Calu3 (cell line): ENCODE measurements at regions not wholly inside any gene's neighbourhood (a gene's known extent, or its start where the extent isn't known, plus 50 kb on each side); places are given as distances from the start of the nearest gene placed in this dataset.

Experiments
- BruUV-seq: library from RNA; stranded (reverse); fragments of 400-500 nt; replicated peaks from 2 replicates; lab custom pipeline; 2021; lab: Mats Ljungman, UMichigan
- CTCF ChIA-PET: fragments of 300-600 bp; sonication (Branson Sonifier 250); formaldehyde crosslinking; loops from one replicate; lab custom pipeline; 2022; ENCODE audit warnings: antibody characterized with exemption; lab: Charles Lee
- DNase-seq: peaks from one replicate; pipeline ENCODE4 v3.0.0; 2022
- H3K27ac Mint-ChIP-seq: one replicate; pipeline ENCODE4 v1.8.0; 2022; ENCODE audit warnings: mixed read lengths; ENCODE audit not compliant: unreplicated experiment
- H3K27me3 Mint-ChIP-seq: one replicate; pipeline ENCODE4 v1.8.0; 2022; ENCODE audit warnings: mixed read lengths; ENCODE audit not compliant: unreplicated experiment
- H3K36me3 Mint-ChIP-seq: one replicate; pipeline ENCODE4 v1.8.0; 2022; ENCODE audit warnings: mild to moderate bottlenecking, moderate library complexity, mixed read lengths; ENCODE audit not compliant: insufficient read depth, unreplicated experiment
- H3K4me1 Mint-ChIP-seq: one replicate; pipeline ENCODE4 v1.8.0; 2022; ENCODE audit warnings: mild to moderate bottlenecking, low read depth, mixed read lengths; ENCODE audit not compliant: unreplicated experiment
- H3K4me3 Mint-ChIP-seq: one replicate; pipeline ENCODE4 v1.8.0; 2022; ENCODE audit warnings: mild to moderate bottlenecking, low read depth, moderate library complexity, mixed read lengths; ENCODE audit not compliant: unreplicated experiment
- H3K9me3 Mint-ChIP-seq: one replicate; pipeline ENCODE4 v1.8.0; 2022; ENCODE audit warnings: low read depth, mixed read lengths; ENCODE audit not compliant: unreplicated experiment
- intact Hi-C: fragments of 100-400 bp; cut with micrococcal nuclease; formaldehyde crosslinking; loops from one replicate; pipeline ENCODE4 v1.10.0; 2022; ENCODE audit not compliant: unreplicated experiment
- TF ChIP-seq, protein P1 (sequence below): fragments of 200-600 bp; IDR thresholded peaks from one replicate; pipeline ENCODE4 v1.8.0; 2022; ENCODE audit warnings: antibody characterized with exemption; ENCODE audit not compliant: unreplicated experiment

DNA sequence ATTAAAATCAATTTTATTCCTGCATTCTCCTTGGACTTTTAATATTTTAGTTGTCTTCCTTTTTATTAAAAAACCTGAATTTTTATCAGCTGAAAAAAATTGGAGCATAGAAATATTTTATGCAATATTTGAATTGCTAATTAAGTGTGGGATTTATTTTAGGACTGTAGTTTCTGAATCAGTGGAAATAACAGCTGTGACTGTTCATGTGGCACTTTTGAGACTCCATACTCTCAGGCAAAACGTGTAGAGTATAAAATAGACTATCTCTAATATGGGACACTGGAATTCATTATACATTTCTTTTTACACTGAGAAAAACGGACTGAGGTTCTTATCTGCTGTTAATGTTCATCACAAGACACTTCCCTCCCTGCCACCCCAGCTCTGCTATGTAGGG, 558.3 kb upstream of the TPK1 start:
- CTCF ChIA-PET = no interaction called here
- Mint-ChIP-seq H3K4me3 (no peak overlapping the region), H3K27me3 (no peaks in the 10 kb centered on the region), H3K36me3 (no peaks in the 10 kb centered on the region), H3K9me3 (peaks cover 25% of the 10 kb centered on the region), H3K27ac (no peak overlapping the region), H3K4me1 (no peaks in the 10 kb centered on the region)
- no peak for DNase-seq
- intact Hi-C loops = no loop called here
- TF ChIP-seq, protein P1, sequence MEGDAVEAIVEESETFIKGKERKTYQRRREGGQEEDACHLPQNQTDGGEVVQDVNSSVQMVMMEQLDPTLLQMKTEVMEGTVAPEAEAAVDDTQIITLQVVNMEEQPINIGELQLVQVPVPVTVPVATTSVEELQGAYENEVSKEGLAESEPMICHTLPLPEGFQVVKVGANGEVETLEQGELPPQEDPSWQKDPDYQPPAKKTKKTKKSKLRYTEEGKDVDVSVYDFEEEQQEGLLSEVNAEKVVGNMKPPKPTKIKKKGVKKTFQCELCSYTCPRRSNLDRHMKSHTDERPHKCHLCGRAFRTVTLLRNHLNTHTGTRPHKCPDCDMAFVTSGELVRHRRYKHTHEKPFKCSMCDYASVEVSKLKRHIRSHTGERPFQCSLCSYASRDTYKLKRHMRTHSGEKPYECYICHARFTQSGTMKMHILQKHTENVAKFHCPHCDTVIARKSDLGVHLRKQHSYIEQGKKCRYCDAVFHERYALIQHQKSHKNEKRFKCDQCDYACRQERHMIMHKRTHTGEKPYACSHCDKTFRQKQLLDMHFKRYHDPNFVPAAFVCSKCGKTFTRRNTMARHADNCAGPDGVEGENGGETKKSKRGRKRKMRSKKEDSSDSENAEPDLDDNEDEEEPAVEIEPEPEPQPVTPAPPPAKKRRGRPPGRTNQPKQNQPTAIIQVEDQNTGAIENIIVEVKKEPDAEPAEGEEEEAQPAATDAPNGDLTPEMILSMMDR = no peak
- no TSS peak for BruUV-seq

DNA sequence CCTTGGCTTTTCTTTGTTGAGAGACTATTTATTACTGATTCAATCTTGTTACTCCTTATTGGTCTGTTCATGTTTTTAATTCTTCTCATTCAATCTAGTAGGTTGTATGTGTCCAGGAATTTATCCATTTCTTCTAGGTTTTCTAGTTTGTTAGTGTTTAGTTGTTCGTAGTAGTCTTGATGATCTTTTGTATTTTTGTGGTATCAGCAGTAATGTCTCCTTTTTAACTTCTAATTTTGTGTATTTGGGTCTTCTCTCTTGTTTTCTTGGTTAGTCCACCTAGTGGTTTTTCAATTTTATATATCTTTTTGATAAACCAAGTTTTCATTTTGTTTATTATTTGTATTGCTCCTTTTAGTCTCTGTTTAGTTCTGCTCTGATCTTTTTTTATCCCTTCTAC, 546.9 kb upstream of the TPK1 start:
- H3K4me3 Mint-ChIP-seq = no peak overlapping the region
- no peaks in the 10 kb centered on the region for H3K27me3 Mint-ChIP-seq
- H3K36me3 Mint-ChIP-seq = no peaks in the 10 kb centered on the region
- TF ChIP-seq, protein P1 = no peak
- no peak overlapping the region for H3K27ac Mint-ChIP-seq
- CTCF ChIA-PET = no interaction called here
- H3K4me1 Mint-ChIP-seq = no peaks in the 10 kb centered on the region
- BruUV-seq = no TSS peak
- no peak for DNase-seq
- H3K9me3 Mint-ChIP-seq = peaks cover 23% of the 10 kb centered on the region
- intact Hi-C loops = no loop called here

DNA sequence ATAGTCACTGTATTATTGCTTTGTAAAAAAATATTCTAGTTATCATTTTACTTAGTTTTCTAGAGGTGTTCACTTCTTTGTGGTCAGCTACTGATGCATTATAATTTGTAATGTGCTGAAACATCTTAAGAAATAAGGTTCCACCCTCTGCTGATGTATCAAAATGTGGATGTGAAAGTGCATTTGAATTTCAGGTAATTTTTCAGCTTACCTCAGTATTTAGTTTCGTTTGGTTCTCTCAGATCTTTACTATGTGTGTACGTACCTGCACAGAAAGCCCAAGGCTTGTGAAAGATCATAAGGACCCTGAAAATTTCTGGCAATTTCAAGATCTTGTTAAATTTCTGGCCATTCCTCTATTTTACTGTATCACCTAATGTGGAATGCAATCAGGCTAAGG, 542.3 kb upstream of the TPK1 start:
- CTCF ChIA-PET = no interaction called here
- intact Hi-C loops = no loop called here
- Mint-ChIP-seq H3K36me3 (no peaks in the 10 kb centered on the region), H3K4me1 (no peaks in the 10 kb centered on the region), H3K9me3 (peaks cover 16% of the 10 kb centered on the region), H3K27me3 (no peaks in the 10 kb centered on the region), H3K27ac (no peak overlapping the region), H3K4me3 (no peak overlapping the region)
- no peak for DNase-seq
- no TSS peak for BruUV-seq
- TF ChIP-seq, protein P1 = no peak

DNA sequence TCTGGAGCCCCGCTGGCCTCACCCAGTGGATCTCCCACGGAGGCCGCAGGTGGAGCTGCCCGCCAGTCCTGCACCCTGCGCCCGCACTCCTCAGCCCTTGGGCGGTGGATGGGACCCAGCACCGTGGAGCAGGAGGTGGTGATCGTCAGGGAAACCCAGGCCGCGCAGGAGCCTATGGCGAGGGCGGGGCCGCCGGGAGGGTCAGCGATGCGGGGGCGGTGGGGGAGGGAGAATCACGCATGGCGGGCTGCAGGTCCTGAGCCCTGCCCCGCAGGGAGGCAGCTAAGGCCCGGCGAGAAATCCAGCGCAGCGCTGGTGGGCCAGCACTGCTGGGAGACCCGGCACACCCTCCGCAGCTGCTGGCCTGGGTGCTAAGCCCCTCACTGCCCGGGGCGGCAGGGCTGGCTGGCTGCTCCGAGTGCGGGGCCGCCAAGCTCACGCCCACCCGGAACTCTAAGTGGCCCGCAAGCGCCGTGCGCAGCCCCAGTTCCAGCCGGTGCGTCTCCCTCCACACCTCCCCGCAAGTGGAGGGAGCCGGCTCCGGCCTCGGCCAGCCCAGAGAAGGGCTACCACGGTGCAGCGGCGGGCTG, 524.8 kb upstream of the TPK1 start:
- no peaks in the 10 kb centered on the region for H3K36me3 Mint-ChIP-seq
- CTCF ChIA-PET = no interaction called here
- no peak overlapping the region for H3K27ac Mint-ChIP-seq
- TF ChIP-seq, protein P1 = no peak
- no peak for DNase-seq
- H3K4me3 Mint-ChIP-seq = no peak overlapping the region
- H3K4me1 Mint-ChIP-seq = no peaks in the 10 kb centered on the region
- H3K9me3 Mint-ChIP-seq = peaks cover 18% of the 10 kb centered on the region
- intact Hi-C loops = no loop called here
- no TSS peak for BruUV-seq
- H3K27me3 Mint-ChIP-seq = no peaks in the 10 kb centered on the region
